ENCODE measurements at regions not wholly inside any gene's neighbourhood (a gene's known extent, or its start where the extent isn't known, plus 50 kb on each side); places are given as distances from the start of the nearest gene placed in this dataset.

- TF ChIP-seq EZH2phosphoT487 (IDR thresholded peaks at IDR 0.05; ENCODE audit: insufficient read depth, low read depth) (no peak), EZH2 (IDR thresholded peaks at IDR 0.05; ENCODE audit: insufficient read depth, poor library complexity, severe bottlenecking) (no peak)
These were observed 207.8 kb downstream of the CYP26B1 start for GRCh38 chr2:71939588-71940535.

Measured in GM23248 (cell line).